NCI-H69 (cell line): ENCODE measurements at regions not wholly inside any gene's neighbourhood (a gene's known extent, or its start where the extent isn't known, plus 50 kb on each side); places are given as distances from the start of the nearest gene placed in this dataset.
"Not testable (repeated sequence)": the region's sequence is repeated elsewhere in the genome, so short reads cannot be mapped to it uniquely, and the experiment has no call there.

Source experiments
- DNase-seq: peaks from one replicate; lab custom pipeline; 2025; lab: John Stamatoyannopoulos, UW

GRCh38 chr6:167662075-167662880 lies 164.4 kb upstream of the AFDN start:
- DNase-seq, result no peak

GRCh38 chr6:167662881-167663205 lies 163.9 kb upstream of the AFDN start:
- DNase-seq, result no peak

GRCh38 chr6:167663316-167663715 lies 163.4 kb upstream of the AFDN start:
- no peak for DNase-seq

- no peak for DNase-seq
Measured at GRCh38 chr6:167663784-167664443, 162.8 kb upstream of the AFDN start.

GRCh38 chr6:167664678-167665660 lies 161.7 kb upstream of the AFDN start:
- DNase-seq, result no peak

- no peak for DNase-seq
Measured at GRCh38 chr6:167665698-167666330, 160.9 kb upstream of the AFDN start.

- no peak for DNase-seq
Measured at GRCh38 chr6:167666571-167667203, 160.0 kb upstream of the AFDN start.

GRCh38 chr6:167667204-167668018 lies 159.3 kb upstream of the AFDN start:
- no peak for DNase-seq

GRCh38 chr6:167668019-167668753 lies 158.5 kb upstream of the AFDN start:
- DNase-seq, result no peak

- DNase-seq, result no peak
Measured at GRCh38 chr6:167668754-167669552, 157.8 kb upstream of the AFDN start.

- DNase-seq, result no peak
Measured at GRCh38 chr6:167669553-167669849, 157.2 kb upstream of the AFDN start.

- no peak for DNase-seq
Measured at GRCh38 chr6:167669870-167670802, 156.6 kb upstream of the AFDN start.

GRCh38 chr6:167670938-167671338 lies 155.8 kb upstream of the AFDN start:
- no peak for DNase-seq

- not testable (repeated sequence) for DNase-seq
Measured at GRCh38 chr6:167671379-167671976, 155.2 kb upstream of the AFDN start.

GRCh38 chr6:167671977-167672687 lies 154.6 kb upstream of the AFDN start:
- DNase-seq, result no peak

- no peak for DNase-seq
Measured at GRCh38 chr6:167672738-167673137, 154.0 kb upstream of the AFDN start.

- DNase-seq, result no peak
Measured at GRCh38 chr6:167673946-167674345, 152.8 kb upstream of the AFDN start.
